KBM-7 (cell line): ENCODE measurements at regions not wholly inside any gene's neighbourhood (a gene's known extent, or its start where the extent isn't known, plus 50 kb on each side); places are given as distances from the start of the nearest gene placed in this dataset.
"Not testable (repeated sequence)": the region's sequence is repeated elsewhere in the genome, so short reads cannot be mapped to it uniquely, and the experiment has no call there.

Experiments used
- DNase-seq: peaks from one replicate; pipeline ENCODE4 v3.0.0-alpha.2; 2015
- in situ Hi-C: fragments of 300-500 bp; cut with MboI; formaldehyde crosslinking; loops from 2 replicates; pipeline ENCODE4 v1.14.3; 2020; ENCODE audit warnings: low sequenced_read_pairs, low pct_unique_long_range_greater_than_20kb, mixed read lengths

GRCh38 chr2:35887146-35887545, 468.4 kb upstream of the CRIM1 start:
- no peak for DNase-seq
- in situ Hi-C loops, result no loop called here

DNA sequence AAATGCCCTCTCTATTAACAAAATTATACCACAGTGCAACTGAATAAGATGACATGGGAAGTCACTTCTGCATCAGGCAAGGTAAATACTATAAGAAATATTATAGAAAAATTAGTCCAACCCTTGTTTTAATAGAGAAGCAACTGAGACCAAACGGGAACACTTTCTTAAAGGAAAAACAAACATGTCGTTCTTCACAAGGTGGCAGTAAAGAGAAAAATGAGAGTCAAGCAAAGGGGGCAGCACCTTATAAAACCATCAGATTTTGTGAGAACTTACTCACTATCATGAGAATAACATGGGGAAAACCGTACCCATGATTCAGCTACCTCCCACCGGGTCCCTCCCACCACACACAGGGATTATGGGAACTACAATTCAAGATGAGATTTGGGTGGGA, 481.7 kb upstream of the CRIM1 start:
- in situ Hi-C loops, result no loop called here
- no peak for DNase-seq

DNA sequence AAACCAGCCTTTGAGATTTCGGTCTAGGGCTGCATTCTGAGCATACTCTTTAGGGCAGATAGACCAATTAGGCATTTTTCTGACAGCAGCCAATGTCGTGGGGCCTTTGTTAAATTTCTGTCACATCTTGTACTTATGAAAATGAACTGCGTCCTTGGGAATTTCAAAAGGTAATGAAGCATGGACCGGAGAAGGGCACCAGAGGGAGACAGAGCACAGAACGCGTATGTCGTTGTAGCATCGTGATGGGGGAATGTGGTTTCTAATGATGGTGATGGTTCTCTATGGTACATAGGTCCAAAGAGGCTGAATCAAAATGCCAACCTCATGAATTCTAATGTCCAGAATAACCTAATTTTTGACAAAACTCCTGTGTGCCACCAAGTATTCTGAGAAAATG, 483.9 kb upstream of the CRIM1 start:
- DNase-seq, result no peak
- in situ Hi-C loops, result no loop called here

DNA sequence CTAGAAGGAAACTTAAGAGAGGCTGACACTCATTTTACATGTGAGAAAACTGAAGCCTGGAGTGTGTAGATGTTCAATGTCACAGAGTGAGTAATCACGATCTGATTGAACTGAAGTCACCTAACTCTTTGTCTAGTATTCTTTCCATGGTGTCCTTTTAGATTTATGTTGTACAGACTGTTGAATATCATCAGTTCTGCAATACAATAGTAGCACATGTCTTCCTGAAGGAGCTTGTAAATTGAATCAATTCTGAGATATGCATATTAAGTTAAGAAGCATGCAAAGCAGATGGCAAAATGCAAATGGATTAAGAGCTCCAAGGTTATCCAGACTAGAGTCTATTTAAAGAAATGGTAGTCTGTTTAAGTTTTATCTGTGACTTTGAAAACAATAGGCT, 484.9 kb upstream of the CRIM1 start:
- no peak for DNase-seq

DNA sequence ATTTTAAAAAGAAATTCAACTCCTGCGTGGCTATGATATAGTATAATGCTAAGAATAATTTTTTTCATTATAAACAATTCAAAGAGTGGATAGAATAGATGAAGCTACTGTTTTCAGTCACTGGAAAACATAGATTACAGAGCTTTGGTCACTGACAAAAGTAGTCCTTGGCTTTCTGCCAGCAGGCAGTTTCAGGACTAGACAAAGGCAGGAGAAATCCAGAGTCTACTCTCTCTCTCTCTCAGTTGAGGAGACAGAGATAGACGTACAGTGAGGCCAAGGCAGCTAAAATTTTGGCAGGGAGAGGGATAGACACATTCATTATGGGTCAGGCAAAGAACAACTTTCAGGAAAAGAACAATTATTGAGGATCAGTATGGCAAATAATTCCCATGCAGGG, 491.4 kb upstream of the CRIM1 start:
- in situ Hi-C loops, result no loop called here

More for the DNA sequence above, 484.9 kb upstream of the CRIM1 start:
- in situ Hi-C loops, result no loop called here

GRCh38 chr2:35858216-35858615, 497.4 kb upstream of the CRIM1 start:
- no peak for DNase-seq
- in situ Hi-C loops, result no loop called here

More for the DNA sequence above, 491.4 kb upstream of the CRIM1 start:
- no peak for DNase-seq

DNA sequence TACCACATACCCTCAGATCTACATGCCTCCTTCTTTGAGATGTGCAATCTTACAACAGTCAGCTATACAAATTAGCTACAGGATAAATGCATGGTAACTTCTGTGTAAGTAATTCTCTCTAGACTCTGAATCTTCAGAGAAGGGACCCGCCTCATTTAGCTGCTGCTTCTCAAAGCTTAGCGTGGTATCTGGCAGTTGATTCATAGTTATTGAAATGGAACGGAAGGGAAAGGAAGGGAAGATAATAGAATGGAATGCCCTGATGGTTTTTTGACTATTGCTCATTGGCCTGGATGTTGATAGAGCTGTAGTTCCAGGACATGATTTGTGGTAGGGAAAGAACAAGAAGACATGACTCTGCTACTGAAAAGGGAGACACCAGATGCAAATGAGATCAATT, 498.1 kb upstream of the CRIM1 start:
- no peak for DNase-seq
- in situ Hi-C loops, result no loop called here

DNA sequence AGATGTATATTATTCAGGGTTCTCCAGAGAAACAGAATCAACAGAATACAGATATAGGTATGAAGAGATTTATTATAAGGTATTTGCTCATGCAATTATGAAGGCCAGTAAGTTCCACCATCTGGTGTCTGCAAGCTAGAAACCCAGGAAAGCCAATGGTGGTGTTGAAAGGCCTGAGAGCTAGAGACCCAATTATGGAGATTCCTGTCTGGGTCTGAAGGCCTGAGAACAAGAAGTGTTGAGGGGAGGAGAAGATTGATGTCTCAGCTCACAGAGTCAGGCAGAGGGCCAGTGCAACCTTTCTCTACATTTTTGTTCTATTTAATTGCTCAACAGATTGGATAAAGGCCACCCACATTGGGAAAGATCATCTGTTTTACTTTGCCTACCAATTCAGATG, 524.2 kb upstream of the CRIM1 start:
- in situ Hi-C loops, result no loop called here
- no peak for DNase-seq

DNA sequence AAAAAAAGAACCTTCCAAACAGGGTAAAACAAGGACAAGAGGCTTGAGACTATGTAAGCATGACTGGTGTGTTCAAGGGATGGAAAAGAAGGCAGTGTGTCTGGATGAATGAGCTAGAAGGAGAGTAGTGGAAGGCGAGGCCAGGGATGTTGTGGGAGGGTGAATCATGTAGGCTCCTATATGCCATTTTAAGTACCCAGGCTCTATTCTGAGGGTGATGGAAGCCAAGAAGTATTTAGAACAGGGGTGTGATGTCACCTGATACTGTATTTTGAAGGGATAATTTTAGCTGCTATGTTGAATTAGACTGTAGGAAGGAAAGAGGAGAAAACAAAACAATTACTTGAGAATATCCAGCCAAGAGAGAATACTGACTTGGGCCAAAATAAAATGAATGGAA, 524.7 kb upstream of the CRIM1 start:
- in situ Hi-C loops, result no loop called here
- no peak for DNase-seq

- in situ Hi-C loops, result no loop called here
- DNase-seq, result no peak
These were observed 528.5 kb upstream of the CRIM1 start for GRCh38 chr2:35827086-35827485.

- in situ Hi-C loops, result no loop called here
- no peak for DNase-seq
These were observed 532.9 kb upstream of the CRIM1 start for GRCh38 chr2:35822716-35823115.

DNA sequence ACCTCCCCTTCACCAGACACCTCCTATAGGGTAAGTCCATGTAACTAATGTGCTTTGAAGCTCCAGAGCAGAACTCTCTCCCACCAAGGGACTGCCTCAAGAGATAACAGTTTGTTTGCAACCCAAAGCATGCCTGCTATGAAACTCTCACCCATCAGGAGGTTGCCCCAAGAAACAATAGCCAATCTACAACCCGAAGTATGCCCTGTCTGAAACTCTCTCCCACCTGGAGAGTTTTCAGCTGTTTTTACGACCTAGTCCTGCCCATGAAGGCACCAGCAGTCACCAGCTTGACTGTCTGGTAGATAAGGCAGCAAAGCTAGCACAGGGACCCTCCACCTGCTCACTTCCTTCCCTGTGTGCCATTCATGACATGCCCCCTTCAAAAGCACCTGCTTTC, 533.9 kb upstream of the CRIM1 start:
- in situ Hi-C loops, result no loop called here
- no peak for DNase-seq

DNA sequence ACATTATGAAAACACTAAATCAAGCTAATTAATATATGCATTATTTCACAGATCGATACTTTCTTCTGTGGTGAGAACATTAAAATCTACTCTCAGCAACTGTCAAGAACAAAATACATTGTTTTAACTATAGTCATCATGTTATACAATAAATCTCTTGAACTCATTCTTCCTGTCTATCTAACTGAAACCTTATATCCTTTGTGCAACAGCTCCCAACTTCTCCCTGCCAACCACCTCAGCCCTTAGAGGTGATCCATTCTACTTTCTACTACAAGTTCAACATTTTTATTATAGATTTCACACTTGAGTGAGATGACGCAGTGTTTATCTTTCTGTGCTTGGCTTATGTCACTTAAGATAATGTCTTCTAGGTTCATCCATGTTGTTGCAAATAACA, 535.2 kb upstream of the CRIM1 start:
- DNase-seq, result no peak
- in situ Hi-C loops, result no loop called here

DNA sequence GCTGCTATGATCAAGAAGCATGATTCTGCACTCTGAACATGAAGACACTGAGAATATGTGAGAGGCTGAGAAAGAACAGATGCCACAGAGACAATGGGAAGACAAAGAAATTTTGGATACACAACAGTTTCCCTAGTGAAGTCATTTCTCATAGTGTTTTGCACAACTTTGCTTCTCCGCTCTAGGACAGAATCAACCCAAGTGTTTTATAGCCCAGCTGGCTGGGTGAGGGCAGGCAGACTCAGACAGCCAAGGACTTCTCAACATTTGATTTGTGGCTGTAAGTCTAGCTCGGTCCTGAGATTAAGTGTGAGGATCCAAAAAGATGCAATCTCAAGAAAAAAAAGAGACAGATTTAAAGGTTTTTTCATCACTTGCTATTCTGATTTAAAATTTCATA, 536.5 kb upstream of the CRIM1 start:
- no peak for DNase-seq
- in situ Hi-C loops, result no loop called here

- DNase-seq, in situ Hi-C loops: not testable (repeated sequence)
These were observed 537.2 kb upstream of the CRIM1 start for GRCh38 chr2:35818359-35818758.

DNA sequence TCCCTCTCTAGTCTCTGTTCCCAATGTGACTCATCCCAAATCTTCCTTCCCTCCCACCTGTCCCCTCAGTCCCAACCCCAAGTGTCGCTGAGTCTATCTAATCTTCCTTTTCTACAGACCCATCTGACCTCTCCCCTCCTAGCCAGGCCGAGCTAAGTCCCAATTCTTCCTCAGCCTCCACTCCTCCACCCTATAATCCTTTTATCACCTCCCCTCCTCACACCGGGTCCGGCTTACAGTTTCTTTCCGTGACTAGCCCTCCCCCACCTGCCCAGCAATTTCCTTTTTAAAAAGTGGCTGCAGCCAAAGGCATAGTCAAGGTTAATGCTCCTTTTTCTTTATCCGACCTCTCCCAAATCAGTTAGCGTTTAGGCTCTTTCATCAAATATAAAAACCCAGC, 541.0 kb upstream of the CRIM1 start:
- in situ Hi-C loops, DNase-seq: not testable (repeated sequence)

DNA sequence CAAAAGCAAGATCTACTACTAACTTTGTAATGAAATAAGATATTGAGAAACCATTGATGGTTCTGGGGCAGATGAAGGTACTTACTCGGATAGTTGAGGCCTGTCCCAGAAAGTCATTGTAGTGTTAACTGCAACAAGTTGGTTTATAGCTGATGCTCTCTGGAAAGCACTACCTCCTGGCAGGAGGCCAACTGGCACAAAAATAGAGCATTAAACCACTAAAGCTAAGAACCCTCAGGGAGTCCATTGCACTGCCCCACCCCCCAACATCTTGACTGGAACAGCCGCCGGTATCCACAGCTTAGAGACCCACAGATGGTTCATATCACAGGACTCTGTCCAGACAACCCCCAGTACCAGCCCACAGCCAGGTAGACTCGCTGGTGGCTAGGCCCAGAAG, 552.5 kb upstream of the CRIM1 start:
- DNase-seq, result no peak
- in situ Hi-C loops, result no loop called here

- in situ Hi-C loops, result no loop called here
- no peak for DNase-seq
These were observed 560.7 kb upstream of the CRIM1 start for GRCh38 chr2:35794796-35795450.

- in situ Hi-C loops, result no loop called here
- DNase-seq, result no peak
These were observed 565.3 kb upstream of the CRIM1 start for GRCh38 chr2:35790292-35790691.

GRCh38 chr2:35788543-35788942, 567.0 kb upstream of the CRIM1 start:
- in situ Hi-C loops, result no loop called here
- DNase-seq, result no peak

- DNase-seq, result no peak
- in situ Hi-C loops, result no loop called here
These were observed 568.1 kb upstream of the CRIM1 start for GRCh38 chr2:35787302-35788031.
